IMR-90 (cell line): ENCODE measurements at regions not wholly inside any gene's neighbourhood (a gene's known extent, or its start where the extent isn't known, plus 50 kb on each side); places are given as distances from the start of the nearest gene placed in this dataset.

Experiments
- BHLHE40 ChIP-seq: fragments of 150-350 bp; IDR thresholded peaks from 2 replicates; pipeline ENCODE4 v1.6.1; 2016; ENCODE audit warnings: mild to moderate bottlenecking, low read depth, low read length
- CEBPB ChIP-seq: IDR thresholded peaks from 2 replicates; pipeline ENCODE4 v1.6.1; 2012; ENCODE audit warnings: low read depth, low read length, improper control_type of control experiment
- CTCF ChIP-seq: conservative IDR thresholded peaks from 2 replicates; pipeline ENCODE4 v1.5.1; 2012; ENCODE audit warnings: mild to moderate bottlenecking, low read depth, low read length, improper control_type of control experiment
- ELK1 ChIP-seq: fragments of 150-350 bp; IDR thresholded peaks from 2 replicates; pipeline ENCODE4 v1.6.1; 2016; ENCODE audit warnings: low read depth, mild to moderate bottlenecking, low read length, moderate library complexity, borderline replicate concordance
- FOS ChIP-seq: fragments of 150-350 bp; IDR thresholded peaks from 2 replicates; pipeline ENCODE4 v1.6.1; 2016; ENCODE audit warnings: low read depth, low read length
- MXI1 ChIP-seq: IDR thresholded peaks from 2 replicates; pipeline ENCODE4 v1.6.1; 2012; ENCODE audit warnings: low read depth, mild to moderate bottlenecking, low read length, moderate library complexity, borderline replicate concordance
- POLR2A ChIP-seq: IDR thresholded peaks from 2 replicates; pipeline ENCODE4 v1.6.1; 2012; ENCODE audit warnings: mild to moderate bottlenecking, low read depth, low read length
- RAD21 ChIP-seq: IDR thresholded peaks from 2 replicates; pipeline ENCODE4 v1.6.1; 2012; ENCODE audit warnings: low read length, improper control_type of control experiment
- RCOR1 ChIP-seq: IDR thresholded peaks from 2 replicates; pipeline ENCODE4 v1.6.1; 2012; ENCODE audit warnings: mild to moderate bottlenecking, low read length, improper control_type of control experiment; ENCODE audit not compliant: insufficient replicate concordance
- RFX5 ChIP-seq: IDR thresholded peaks from 2 replicates; pipeline ENCODE4 v1.8.0; 2012; ENCODE audit warnings: low read depth, mild to moderate bottlenecking, low read length, moderate library complexity
- SMC3 ChIP-seq: fragments of 150-350 bp; IDR thresholded peaks from 2 replicates; pipeline ENCODE4 v1.6.1; 2016; ENCODE audit warnings: low read depth, mild to moderate bottlenecking, antibody characterized with exemption, low read length, moderate library complexity
- TF ChIP-seq, protein P1 (sequence below): fragments of 150-350 bp; IDR thresholded peaks from 2 replicates; pipeline ENCODE4 v1.6.1; 2017; ENCODE audit warnings: mild to moderate bottlenecking, antibody characterized with exemption, low read length, low read depth

GRCh38 chr1:55658917-55659316 is 443.8 kb upstream of the USP24 start:
- TF ChIP-seq RCOR1 (no peak), CTCF (no peak), ELK1 (no peak), CEBPB (no peak), RFX5 (no peak), BHLHE40 (no peak), FOS (no peak), RAD21 (no peak), POLR2A (no peak), SMC3 (no peak), MXI1 (no peak)
- TF ChIP-seq, protein P1, sequence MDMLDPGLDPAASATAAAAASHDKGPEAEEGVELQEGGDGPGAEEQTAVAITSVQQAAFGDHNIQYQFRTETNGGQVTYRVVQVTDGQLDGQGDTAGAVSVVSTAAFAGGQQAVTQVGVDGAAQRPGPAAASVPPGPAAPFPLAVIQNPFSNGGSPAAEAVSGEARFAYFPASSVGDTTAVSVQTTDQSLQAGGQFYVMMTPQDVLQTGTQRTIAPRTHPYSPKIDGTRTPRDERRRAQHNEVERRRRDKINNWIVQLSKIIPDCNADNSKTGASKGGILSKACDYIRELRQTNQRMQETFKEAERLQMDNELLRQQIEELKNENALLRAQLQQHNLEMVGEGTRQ, result no peak
